Rectal smooth muscle tissue (tissue), 1 donor: ENCODE measurements at regions not wholly inside any gene's neighbourhood (a gene's known extent, or its start where the extent isn't known, plus 50 kb on each side); places are given as distances from the start of the nearest gene placed in this dataset.

ENCODE experiments used
- H3K27ac ChIP-seq: one replicate; pipeline ENCODE4 v1.7.0; 2013; ENCODE audit warnings: low read depth, low read length, inconsistent platforms
- H3K27me3 ChIP-seq: one replicate; pipeline ENCODE4 v1.7.0; 2013; ENCODE audit warnings: low read length; ENCODE audit not compliant: control insufficient read depth, insufficient read depth
- H3K36me3 ChIP-seq: one replicate; pipeline ENCODE4 v1.7.0; 2013; ENCODE audit warnings: low read length; ENCODE audit not compliant: control insufficient read depth, insufficient read depth
- H3K4me1 ChIP-seq: one replicate; pipeline ENCODE4 v1.7.0; 2013; ENCODE audit warnings: low read length; ENCODE audit not compliant: control insufficient read depth, insufficient read depth
- H3K4me3 ChIP-seq: one replicate; pipeline ENCODE4 v1.7.0; 2013; ENCODE audit warnings: low read length
- H3K9ac ChIP-seq: one replicate; pipeline ENCODE4 v1.7.0; 2013; ENCODE audit warnings: low read length

- Histone ChIP-seq H3K4me3 (no peak overlapping the region), H3K9ac (no peak overlapping the region), H3K4me1 (no peaks in the 10 kb centered on the region), H3K36me3 (no peaks in the 10 kb centered on the region), H3K27ac (no peak overlapping the region), H3K27me3 (no peaks in the 10 kb centered on the region)
Measured at GRCh38 chr6:166764473-166765233, 137.6 kb upstream of the RPS6KA2 start.

GRCh38 chr6:166763606-166764472, 136.8 kb upstream of the RPS6KA2 start:
- no peak overlapping the region for H3K27ac ChIP-seq
- H3K4me3 ChIP-seq, result no peak overlapping the region
- H3K9ac ChIP-seq, result no peak overlapping the region

DNA sequence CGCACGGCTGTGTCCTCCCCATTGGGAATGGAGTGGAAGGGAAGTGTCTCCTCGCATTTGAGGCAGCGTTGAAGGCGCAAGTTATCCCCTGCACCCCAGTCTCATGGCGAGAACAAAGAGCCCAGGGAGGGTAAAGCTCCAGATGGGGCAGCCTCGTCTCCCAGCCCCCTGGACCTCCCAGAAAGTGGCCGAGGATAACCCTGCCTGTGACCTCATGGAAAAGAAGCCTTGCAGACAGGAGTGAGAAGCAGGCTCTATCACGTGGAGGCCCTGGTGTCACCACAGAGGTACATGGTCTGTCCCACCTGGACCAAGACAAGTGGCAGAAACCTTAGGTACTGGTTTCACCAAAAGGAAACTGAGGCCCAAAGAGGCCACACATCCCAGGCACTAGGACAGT, 134.8 kb upstream of the RPS6KA2 start:
- H3K36me3 ChIP-seq, result no peaks in the 10 kb centered on the region
- no peak overlapping the region for H3K4me3 ChIP-seq
- no peaks in the 10 kb centered on the region for H3K27me3 ChIP-seq
- no peak overlapping the region for H3K9ac ChIP-seq
- no peak overlapping the region for H3K27ac ChIP-seq
- H3K4me1 ChIP-seq, result peaks cover 2% of the 10 kb centered on the region

More at GRCh38 chr6:166763606-166764472, 136.8 kb upstream of the RPS6KA2 start:
- Histone ChIP-seq H3K4me1 (no peaks in the 10 kb centered on the region), H3K27me3 (no peaks in the 10 kb centered on the region), H3K36me3 (no peaks in the 10 kb centered on the region)

- no peaks in the 10 kb centered on the region for H3K27me3 ChIP-seq
- no peaks in the 10 kb centered on the region for H3K36me3 ChIP-seq
- no peak overlapping the region for H3K4me3 ChIP-seq
- H3K4me1 ChIP-seq, result peaks cover 2% of the 10 kb centered on the region
- H3K9ac ChIP-seq, result no peak overlapping the region
- H3K27ac ChIP-seq, result no peak overlapping the region
Measured at GRCh38 chr6:166760288-166760687, 133.2 kb upstream of the RPS6KA2 start.

GRCh38 chr6:166758136-166758704, 131.2 kb upstream of the RPS6KA2 start:
- Histone ChIP-seq H3K9ac (no peak overlapping the region), H3K4me1 (peaks cover 2% of the 10 kb centered on the region), H3K36me3 (no peaks in the 10 kb centered on the region), H3K27ac (no peak overlapping the region), H3K27me3 (no peaks in the 10 kb centered on the region), H3K4me3 (peak overlapping the region; percentile 43)

DNA sequence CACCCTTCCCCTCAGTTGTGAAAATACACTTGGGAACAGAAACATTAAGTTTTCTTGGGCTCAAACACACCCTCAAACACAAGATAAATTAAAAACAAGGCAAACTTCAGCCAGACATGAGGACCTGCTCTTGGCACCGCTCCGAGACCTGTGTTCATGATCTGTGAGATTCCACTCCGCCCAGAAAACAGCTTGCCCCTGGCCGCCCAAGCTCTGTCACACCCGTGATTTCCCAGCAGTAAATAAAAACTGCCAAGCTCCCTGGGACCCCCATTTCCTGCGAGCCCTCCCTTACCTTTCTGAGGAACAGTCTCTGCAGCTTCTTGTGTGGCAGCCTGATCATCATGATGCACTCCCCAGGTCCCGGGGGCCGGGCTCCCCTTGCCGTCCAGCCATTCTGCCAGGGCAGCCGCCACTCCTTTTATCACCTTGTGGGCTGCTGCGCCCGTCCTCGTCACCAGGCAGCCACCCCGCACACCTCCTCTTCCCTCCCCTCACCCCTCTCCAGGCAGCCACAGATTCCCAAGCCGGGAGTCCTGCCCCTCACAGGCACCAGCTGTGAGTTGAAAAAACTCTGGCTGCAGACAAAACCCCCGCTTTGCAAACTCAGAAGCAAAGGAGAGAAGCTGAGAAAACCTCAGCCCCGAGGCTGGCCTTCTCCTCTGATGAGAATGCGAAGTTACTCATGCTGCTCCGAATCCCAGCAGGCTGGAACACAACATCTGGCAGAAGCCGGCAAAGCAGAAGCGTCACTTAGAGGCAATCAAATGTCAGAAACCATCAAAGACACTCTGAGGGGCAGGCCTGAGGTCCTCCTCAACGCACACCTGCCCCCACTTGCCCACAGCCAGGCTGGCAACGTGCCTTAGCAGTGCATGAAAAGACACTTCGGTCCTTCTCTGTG, 130.4 kb upstream of the RPS6KA2 start:
- peaks cover 2% of the 10 kb centered on the region for H3K4me1 ChIP-seq
- H3K4me3 ChIP-seq, result peak overlapping the region; percentile 43
- no peaks in the 10 kb centered on the region for H3K27me3 ChIP-seq
- H3K9ac ChIP-seq, result no peak overlapping the region
- H3K36me3 ChIP-seq, result no peaks in the 10 kb centered on the region
- H3K27ac ChIP-seq, result peak overlapping the region; percentile 21

- Histone ChIP-seq H3K4me1 (peaks cover 2% of the 10 kb centered on the region), H3K36me3 (no peaks in the 10 kb centered on the region), H3K9ac (no peak overlapping the region), H3K27ac (no peak overlapping the region), H3K4me3 (no peak overlapping the region), H3K27me3 (no peaks in the 10 kb centered on the region)
Measured at GRCh38 chr6:166754218-166755030, 127.4 kb upstream of the RPS6KA2 start.

- no peak overlapping the region for H3K4me3 ChIP-seq
- no peak overlapping the region for H3K27ac ChIP-seq
- H3K4me1 ChIP-seq, result peaks cover 2% of the 10 kb centered on the region
- no peaks in the 10 kb centered on the region for H3K36me3 ChIP-seq
- H3K9ac ChIP-seq, result no peak overlapping the region
- H3K27me3 ChIP-seq, result no peaks in the 10 kb centered on the region
Measured at GRCh38 chr6:166752928-166753721, 126.1 kb upstream of the RPS6KA2 start.

DNA sequence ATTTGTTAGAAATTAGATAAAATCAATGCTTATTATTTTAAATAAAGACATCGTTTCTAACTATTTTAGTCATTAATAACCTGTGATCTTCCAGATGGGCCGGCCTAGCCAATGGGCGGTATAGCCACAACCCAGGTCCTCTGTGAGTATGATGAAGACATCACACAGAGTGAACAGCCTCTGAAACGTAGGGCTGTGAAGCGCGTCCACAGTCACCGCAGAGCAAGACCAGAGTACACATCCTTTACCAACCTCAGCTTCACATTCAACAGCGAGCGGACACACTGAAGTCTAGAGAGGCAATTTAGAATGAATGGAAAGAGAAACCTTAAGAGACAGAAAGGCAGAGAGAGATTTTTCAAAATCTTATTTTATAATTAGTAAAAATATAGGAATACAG, 125.0 kb upstream of the RPS6KA2 start:
- H3K4me1 ChIP-seq, result no peaks in the 10 kb centered on the region
- no peaks in the 10 kb centered on the region for H3K27me3 ChIP-seq
- no peak overlapping the region for H3K27ac ChIP-seq
- no peak overlapping the region for H3K9ac ChIP-seq
- H3K36me3 ChIP-seq, result no peaks in the 10 kb centered on the region
- no peak overlapping the region for H3K4me3 ChIP-seq

DNA sequence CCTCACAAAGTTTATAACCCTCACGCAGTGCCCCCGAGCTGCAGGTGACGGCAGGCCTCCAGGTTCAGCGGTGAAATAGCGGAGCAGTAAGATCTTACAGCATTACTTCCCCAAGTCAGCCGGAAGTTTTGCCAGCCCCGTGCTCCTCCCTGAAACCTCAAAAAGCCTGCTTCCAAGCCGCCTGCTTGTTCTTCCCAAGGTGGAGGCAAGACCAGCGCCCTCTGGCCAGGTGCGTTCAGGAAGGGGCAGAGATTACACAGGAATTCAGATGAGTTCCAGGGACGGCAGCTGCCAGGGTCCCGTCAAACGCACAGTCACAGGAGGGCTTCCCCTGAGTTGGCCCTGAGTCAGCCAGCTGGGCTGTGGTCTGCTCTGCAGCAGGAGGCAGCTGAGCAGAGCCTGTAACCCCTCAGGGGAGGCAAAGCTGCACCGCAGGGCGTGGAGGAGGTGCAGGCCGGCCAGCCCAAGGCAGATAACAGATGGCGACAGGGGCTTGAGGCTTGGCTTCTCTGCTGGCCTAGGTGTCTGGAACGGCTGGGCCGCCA, 124.1 kb upstream of the RPS6KA2 start:
- Histone ChIP-seq H3K4me1 (no peaks in the 10 kb centered on the region), H3K9ac (no peak overlapping the region), H3K36me3 (no peaks in the 10 kb centered on the region), H3K27me3 (no peaks in the 10 kb centered on the region), H3K27ac (no peak overlapping the region), H3K4me3 (no peak overlapping the region)
